Loucy (cell line): ENCODE measurements at regions not wholly inside any gene's neighbourhood (a gene's known extent, or its start where the extent isn't known, plus 50 kb on each side); places are given as distances from the start of the nearest gene placed in this dataset.

Experiments used
- H2AFZ ChIP-seq: fragments of 200-600 bp; sonication (generic); 2 replicates; pipeline ENCODE4 v1.6.0; 2016; ENCODE audit warnings: antibody characterized with exemption, mild to moderate bottlenecking, low read length, moderate library complexity
- H3F3A ChIP-seq: fragments of 200-600 bp; 2 replicates; pipeline ENCODE4 v1.6.0; 2016; ENCODE audit warnings: antibody characterized with exemption, low read depth, mild to moderate bottlenecking
- H3K27me3 ChIP-seq: fragments of 200-600 bp; sonication (generic); 2 replicates; pipeline ENCODE4 v1.6.1; 2014; ENCODE audit warnings: low read length, mild to moderate bottlenecking; ENCODE audit not compliant: insufficient read depth, poor library complexity, severe bottlenecking
- H3K36me3 ChIP-seq: fragments of 200-600 bp; sonication (generic); 2 replicates; pipeline ENCODE4 v1.6.1; 2016; ENCODE audit warnings: low read length; ENCODE audit not compliant: insufficient read depth
- H3K4me1 ChIP-seq: fragments of 200-600 bp; sonication (generic); 2 replicates; pipeline ENCODE4 v1.5.1; 2014; ENCODE audit warnings: low read length, mild to moderate bottlenecking; ENCODE audit not compliant: insufficient read depth, poor library complexity, severe bottlenecking
- H3K4me2 ChIP-seq: fragments of 200-600 bp; sonication (generic); 2 replicates; pipeline ENCODE4 v1.6.0; 2014; ENCODE audit warnings: antibody characterized with exemption, low read length, low read depth, mild to moderate bottlenecking; ENCODE audit not compliant: poor library complexity, severe bottlenecking
- H3K4me3 ChIP-seq: fragments of 200-600 bp; sonication (generic); 2 replicates; pipeline ENCODE4 v1.5.1; 2014; ENCODE audit warnings: low read length, mild to moderate bottlenecking, mixed read lengths; ENCODE audit not compliant: poor library complexity, severe bottlenecking
- H3K79me2 ChIP-seq: fragments of 200-600 bp; sonication (generic); 2 replicates; pipeline ENCODE4 v1.6.1; 2014; ENCODE audit warnings: low read length; ENCODE audit not compliant: insufficient read depth
- H3K9ac ChIP-seq: fragments of 200-600 bp; sonication (generic); 2 replicates; pipeline ENCODE4 v1.6.0; 2014; ENCODE audit warnings: mild to moderate bottlenecking, low read depth, low read length, moderate library complexity; ENCODE audit not compliant: poor library complexity, severe bottlenecking
- H3K9me2 ChIP-seq: fragments of 200-600 bp; sonication (generic); replicated peaks from 2 replicates; pipeline ENCODE4 v1.6.1; 2016; ENCODE audit warnings: low read depth, low read length, mixed read lengths
- H3K9me3 ChIP-seq: fragments of 200-600 bp; sonication (generic); 2 replicates; pipeline ENCODE4 v1.6.1; 2014; ENCODE audit warnings: mild to moderate bottlenecking, antibody characterized with exemption, low read length, low read depth; ENCODE audit not compliant: insufficient read depth
- H4K20me1 ChIP-seq: fragments of 200-600 bp; sonication (generic); 2 replicates; pipeline ENCODE4 v1.6.0; 2014; ENCODE audit warnings: antibody characterized with exemption, low read length, mild to moderate bottlenecking; ENCODE audit not compliant: insufficient read depth, poor library complexity, severe bottlenecking
- CTCF ChIP-seq: fragments of 200-600 bp; sonication (generic); conservative IDR thresholded peaks from 2 replicates; pipeline ENCODE4 v1.5.1; 2014; ENCODE audit warnings: mild to moderate bottlenecking, antibody characterized with exemption, low read length
- EZH2phosphoT487 ChIP-seq: fragments of 200-600 bp; IDR thresholded peaks from 2 replicates; pipeline ENCODE4 v1.6.1; 2018; ENCODE audit warnings: antibody characterized with exemption, mild to moderate bottlenecking, moderate library complexity, borderline replicate concordance

GRCh38 chr16:50947826-50948225 lies 203.2 kb downstream of the SALL1 start:
- H3K4me1 ChIP-seq: no peaks in the 10 kb centered on the region
- H3K36me3 ChIP-seq: no peaks in the 10 kb centered on the region
- H3K9ac ChIP-seq: no peak overlapping the region
- no peak overlapping the region for H3K4me3 ChIP-seq
- H3K27me3 ChIP-seq: no peaks in the 10 kb centered on the region
- H2AFZ ChIP-seq: no peak overlapping the region
- no peak overlapping the region for H3K4me2 ChIP-seq
- H4K20me1 ChIP-seq: no peaks in the 10 kb centered on the region
- no peaks in the 10 kb centered on the region for H3K9me2 ChIP-seq
- no peaks in the 10 kb centered on the region for H3F3A ChIP-seq
- TF ChIP-seq EZH2phosphoT487 (no peak), CTCF (no peak)
- H3K9me3 ChIP-seq: 0 out of 2 replicates have a peak, but pooled peaks cover 1% of the 10 kb centered on the region
- H3K79me2 ChIP-seq: no peaks in the 10 kb centered on the region

GRCh38 chr16:50946606-50947005 lies 204.5 kb downstream of the SALL1 start:
- Histone ChIP-seq H3K9me2 (no peaks in the 10 kb centered on the region), H3K9me3 (no peaks in the 10 kb centered on the region), H3K4me1 (no peaks in the 10 kb centered on the region), H3K27me3 (no peaks in the 10 kb centered on the region), H3K4me2 (no peak overlapping the region), H3K79me2 (no peaks in the 10 kb centered on the region), H4K20me1 (no peaks in the 10 kb centered on the region), H3K36me3 (no peaks in the 10 kb centered on the region), H2AFZ (no peak overlapping the region), H3K9ac (no peak overlapping the region), H3K4me3 (no peak overlapping the region), H3F3A (no peaks in the 10 kb centered on the region)
- TF ChIP-seq CTCF (no peak), EZH2phosphoT487 (no peak)

GRCh38 chr16:50946098-50946497 lies 204.2 kb downstream of the CYLD start:
- no peak overlapping the region for H3K4me2 ChIP-seq
- no peaks in the 10 kb centered on the region for H4K20me1 ChIP-seq

More at GRCh38 chr16:50946098-50946497, 204.2 kb downstream of the CYLD start:
- TF ChIP-seq CTCF: no peak
- Histone ChIP-seq H2AFZ (no peak overlapping the region), H3K4me1 (no peaks in the 10 kb centered on the region), H3K9me3 (no peaks in the 10 kb centered on the region; the same call in 1 of the 2 replicates), H3K36me3 (no peaks in the 10 kb centered on the region), H3K9ac (no peak overlapping the region), H3K79me2 (no peaks in the 10 kb centered on the region), H3K9me2 (no peaks in the 10 kb centered on the region), H3K4me3 (no peak overlapping the region), H3K27me3 (no peaks in the 10 kb centered on the region), H3F3A (no peaks in the 10 kb centered on the region)
